Ascending aorta (tissue), 2 donors: ENCODE measurements at regions not wholly inside any gene's neighbourhood (a gene's known extent, or its start where the extent isn't known, plus 50 kb on each side); places are given as distances from the start of the nearest gene placed in this dataset.

Experiments
- DNase-seq, 2 donors: peaks; one replicate each; pipeline ENCODE4 v3.0.0-alpha.2; 2019; ENCODE audit warnings: low spot score in 2 of 2
- H3K27ac ChIP-seq, 2 donors: fragments of 200-600 bp; sonication (generic); one replicate each; pipeline ENCODE4 v1.5.1; 2016 to 2017; ENCODE audit warnings: mild to moderate bottlenecking in 1 of 2
- H3K27me3 ChIP-seq: fragments of 200-600 bp; sonication (generic); one replicate; pipeline ENCODE4 v1.5.1; 2017
- H3K36me3 ChIP-seq, 2 donors: fragments of 200-600 bp; sonication (generic); one replicate each; pipeline ENCODE4 v1.5.1; 2016
- H3K4me1 ChIP-seq, 2 donors: fragments of 200-600 bp; sonication (generic); one replicate each; pipeline ENCODE4 v1.5.1; 2016 to 2017; ENCODE audit warnings: mild to moderate bottlenecking in 1 of 2
- H3K4me3 ChIP-seq, 2 donors: fragments of 200-600 bp; sonication (generic); one replicate each; pipeline ENCODE4 v1.5.1; 2016 to 2017; ENCODE audit warnings: mild to moderate bottlenecking in 1 of 2
- H3K9me3 ChIP-seq, 2 donors: fragments of 200-600 bp; sonication (generic); one replicate each; pipeline ENCODE4 v1.5.1; 2016
- intact Hi-C: fragments of 100-400 bp; cut with DNase I; formaldehyde crosslinking; loops from one replicate; pipeline ENCODE4 v1.15.1; 2023
- TF ChIP-seq, protein P1 (sequence below), 3 experiments: fragments of 200-600 bp in 2 of 3; fragments of 450-650 bp in 1 of 3; sonication (generic) in 2 of 3; IDR thresholded peaks; one replicate each; pipeline ENCODE4 v1.5.1; 2016 to 2019; ENCODE audit warnings: antibody characterized with exemption in 3 of 3, mild to moderate bottlenecking in 1 of 3, moderate library complexity in 1 of 3

DNA sequence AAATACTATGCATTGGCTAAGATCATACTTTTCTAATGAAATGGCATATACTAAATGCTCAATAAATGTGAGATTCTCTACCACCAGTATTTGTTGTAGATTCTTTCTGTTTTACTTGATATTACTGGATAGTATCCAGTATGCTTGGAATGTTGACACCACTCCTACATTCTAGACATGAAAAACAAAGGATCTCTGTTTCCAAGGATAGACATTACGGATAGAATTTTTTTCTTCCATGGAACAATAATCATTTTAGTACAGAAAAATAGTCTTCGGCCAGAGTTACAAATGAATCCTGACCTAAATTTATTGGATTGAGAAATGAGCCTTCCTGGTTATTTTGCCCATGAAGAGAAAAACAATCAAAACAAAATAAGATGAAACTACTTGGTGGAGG lies 258.2 kb upstream of the NT5E start:
- DNase-seq, result no peak
- Histone ChIP-seq H3K4me1 (peaks cover 0 to 5% of the 10 kb centered on the region in 2 donors), H3K4me3 (no peak overlapping the region), H3K27ac (no peak overlapping the region), H3K36me3 (no peaks in the 10 kb centered on the region), H3K27me3 (no peaks in the 10 kb centered on the region), H3K9me3 (peaks cover 0 to 4% of the 10 kb centered on the region in 2 donors)
- intact Hi-C loops, result no loop called here
- TF ChIP-seq, protein P1, sequence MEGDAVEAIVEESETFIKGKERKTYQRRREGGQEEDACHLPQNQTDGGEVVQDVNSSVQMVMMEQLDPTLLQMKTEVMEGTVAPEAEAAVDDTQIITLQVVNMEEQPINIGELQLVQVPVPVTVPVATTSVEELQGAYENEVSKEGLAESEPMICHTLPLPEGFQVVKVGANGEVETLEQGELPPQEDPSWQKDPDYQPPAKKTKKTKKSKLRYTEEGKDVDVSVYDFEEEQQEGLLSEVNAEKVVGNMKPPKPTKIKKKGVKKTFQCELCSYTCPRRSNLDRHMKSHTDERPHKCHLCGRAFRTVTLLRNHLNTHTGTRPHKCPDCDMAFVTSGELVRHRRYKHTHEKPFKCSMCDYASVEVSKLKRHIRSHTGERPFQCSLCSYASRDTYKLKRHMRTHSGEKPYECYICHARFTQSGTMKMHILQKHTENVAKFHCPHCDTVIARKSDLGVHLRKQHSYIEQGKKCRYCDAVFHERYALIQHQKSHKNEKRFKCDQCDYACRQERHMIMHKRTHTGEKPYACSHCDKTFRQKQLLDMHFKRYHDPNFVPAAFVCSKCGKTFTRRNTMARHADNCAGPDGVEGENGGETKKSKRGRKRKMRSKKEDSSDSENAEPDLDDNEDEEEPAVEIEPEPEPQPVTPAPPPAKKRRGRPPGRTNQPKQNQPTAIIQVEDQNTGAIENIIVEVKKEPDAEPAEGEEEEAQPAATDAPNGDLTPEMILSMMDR (IDR thresholded peaks at IDR 0.05), result no peak

DNA sequence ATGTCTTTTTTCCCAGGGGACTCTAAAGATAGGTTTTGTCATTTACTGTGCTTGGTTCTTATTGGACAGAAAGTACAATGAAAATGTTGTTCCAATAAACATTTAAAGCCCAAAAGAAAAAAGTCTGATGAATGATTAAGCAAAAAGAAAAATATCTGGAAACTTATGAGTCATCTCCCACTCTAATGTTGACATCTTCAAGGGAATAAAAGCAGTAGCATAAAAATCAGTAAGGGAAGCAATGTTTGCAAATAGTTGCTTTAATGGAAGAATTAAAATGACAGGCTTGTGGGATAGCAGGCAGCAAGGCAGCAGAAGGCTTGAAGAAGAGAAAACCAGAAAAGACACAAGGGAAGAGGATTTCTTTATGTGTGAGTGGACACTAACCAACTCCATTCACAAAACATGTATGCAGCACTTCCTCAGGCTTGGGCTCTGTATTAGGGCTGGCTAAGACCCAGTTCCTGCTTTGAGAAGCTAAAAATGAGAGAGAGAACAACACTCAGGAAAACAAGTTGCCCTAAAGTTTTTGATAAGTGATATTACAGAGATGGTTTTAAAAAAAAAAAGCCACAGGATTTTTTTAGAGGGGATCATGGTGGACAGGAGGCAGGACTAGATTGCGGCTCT lies 263.2 kb upstream of the NT5E start:
- peaks cover 0 to 5% of the 10 kb centered on the region in 2 donors for H3K4me1 ChIP-seq
- H3K9me3 ChIP-seq, result no peaks in the 10 kb centered on the region

DNA sequence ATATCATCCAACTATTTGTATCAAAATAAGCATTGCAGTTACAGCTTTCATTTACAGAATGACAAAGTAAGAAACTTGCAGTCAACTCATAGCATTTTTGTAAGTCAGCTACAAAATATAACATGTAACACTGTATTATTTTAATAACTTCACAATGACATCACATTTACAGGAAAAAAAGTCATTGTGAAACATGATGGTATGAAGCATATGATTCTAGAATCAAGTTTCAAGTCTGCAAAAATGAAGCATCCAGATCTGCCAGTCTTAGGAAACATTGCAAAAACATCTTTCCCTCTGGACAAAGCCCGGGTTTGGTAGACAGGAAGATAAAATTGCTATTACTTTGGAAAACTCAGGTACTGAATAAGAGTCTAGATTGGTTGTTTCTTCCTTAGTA lies 263.9 kb upstream of the NT5E start:
- TF ChIP-seq, protein P1 (IDR thresholded peaks at IDR 0.05), result no peak
- intact Hi-C loops, result no loop called here
- peaks cover 0 to 5% of the 10 kb centered on the region in 2 donors for H3K4me1 ChIP-seq
- no peaks in the 10 kb centered on the region for H3K27me3 ChIP-seq
- DNase-seq, result no peak
- H3K9me3 ChIP-seq, result no peaks in the 10 kb centered on the region
- no peak overlapping the region for H3K4me3 ChIP-seq
- no peak overlapping the region for H3K27ac ChIP-seq
- H3K36me3 ChIP-seq, result no peaks in the 10 kb centered on the region

More for the DNA sequence above, 263.2 kb upstream of the NT5E start:
- no peak overlapping the region for H3K27ac ChIP-seq
- no peak overlapping the region for H3K4me3 ChIP-seq
- H3K27me3 ChIP-seq, result no peaks in the 10 kb centered on the region
- DNase-seq, result no peak
- intact Hi-C loops, result no loop called here
- TF ChIP-seq, protein P1 (IDR thresholded peaks at IDR 0.05), result no peak
- H3K36me3 ChIP-seq, result no peaks in the 10 kb centered on the region

DNA sequence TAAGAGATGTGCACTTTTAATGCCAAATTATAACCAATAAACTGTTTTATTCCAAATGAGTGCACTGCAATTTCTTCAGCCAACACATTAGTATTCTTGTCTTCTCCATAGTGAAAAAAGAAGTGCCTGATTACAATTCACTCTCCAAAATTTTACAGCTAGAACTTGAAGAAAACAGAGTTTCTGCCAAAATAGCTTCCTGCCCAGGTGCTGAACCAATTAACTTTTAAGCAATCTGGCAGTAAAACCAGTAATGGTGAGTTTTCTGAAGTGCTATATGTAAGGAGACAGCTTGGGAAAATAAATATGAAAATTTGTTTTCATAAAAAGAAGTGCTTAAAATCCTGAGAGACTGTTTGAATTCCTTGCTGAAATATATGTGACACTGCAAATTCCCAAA lies 266.0 kb upstream of the NT5E start:
- H3K36me3 ChIP-seq, result no peaks in the 10 kb centered on the region
- intact Hi-C loops, result no loop called here

DNA sequence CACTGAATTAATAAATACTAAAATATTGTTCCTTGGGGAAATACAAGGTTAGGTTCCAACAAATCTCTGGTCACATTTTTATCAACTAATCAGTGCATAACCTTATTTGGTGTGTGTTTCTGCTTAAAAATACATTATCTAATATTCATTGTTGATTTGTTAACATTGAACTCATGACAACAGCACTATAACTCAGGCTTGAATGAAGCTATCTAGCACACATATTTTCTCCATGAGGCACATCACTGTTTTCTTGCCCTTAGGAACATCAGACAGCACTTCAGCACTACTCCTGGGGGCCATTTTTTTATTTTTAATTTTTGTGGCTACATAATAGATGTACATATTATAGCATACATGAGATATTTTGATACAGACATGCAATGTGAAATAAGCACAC lies 277.2 kb upstream of the NT5E start:
- DNase-seq, result no peak
- H3K27ac ChIP-seq, result no peak overlapping the region
- H3K9me3 ChIP-seq, result no peaks in the 10 kb centered on the region
- TF ChIP-seq, protein P1 (IDR thresholded peaks at IDR 0.05), result no peak
- intact Hi-C loops, result no loop called here
- H3K27me3 ChIP-seq, result no peaks in the 10 kb centered on the region
- no peak overlapping the region for H3K4me3 ChIP-seq
- H3K36me3 ChIP-seq, result no peaks in the 10 kb centered on the region
- no peaks in the 10 kb centered on the region for H3K4me1 ChIP-seq

More for the DNA sequence above, 266.0 kb upstream of the NT5E start:
- DNase-seq, result no peak
- Histone ChIP-seq H3K9me3 (no peaks in the 10 kb centered on the region), H3K27me3 (no peaks in the 10 kb centered on the region), H3K4me1 (peaks cover 0 to 5% of the 10 kb centered on the region in 2 donors), H3K4me3 (no peak overlapping the region), H3K27ac (no peak overlapping the region)
- TF ChIP-seq, protein P1 (IDR thresholded peaks at IDR 0.05), result no peak

DNA sequence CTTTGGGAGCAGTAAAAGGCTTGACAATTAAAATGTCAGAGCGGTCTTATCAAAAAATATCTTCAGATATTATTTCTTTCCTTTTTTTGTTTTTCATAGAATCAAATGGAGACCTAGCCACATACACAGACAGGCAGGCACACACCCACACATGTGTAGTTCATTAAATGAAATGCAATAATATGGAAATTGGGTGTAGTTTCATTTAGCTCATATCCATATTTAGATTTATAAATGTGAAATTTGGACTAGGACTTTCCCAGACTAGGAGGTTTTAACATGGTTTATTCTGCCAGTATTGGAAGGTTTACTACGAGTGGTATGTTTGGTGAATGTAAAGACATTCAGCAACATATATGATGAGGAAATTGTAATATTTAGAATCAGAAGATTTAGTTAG lies 277.7 kb upstream of the NT5E start:
- no peaks in the 10 kb centered on the region for H3K27me3 ChIP-seq
- TF ChIP-seq, protein P1 (IDR thresholded peaks at IDR 0.05), result no peak
- intact Hi-C loops, result no loop called here
- no peak overlapping the region for H3K27ac ChIP-seq
- H3K9me3 ChIP-seq, result no peaks in the 10 kb centered on the region
- H3K4me1 ChIP-seq, result no peaks in the 10 kb centered on the region
- no peaks in the 10 kb centered on the region for H3K36me3 ChIP-seq
- DNase-seq, result no peak
- no peak overlapping the region for H3K4me3 ChIP-seq
